Nephron (organoid): ENCODE measurements at regions not wholly inside any gene's neighbourhood (a gene's known extent, or its start where the extent isn't known, plus 50 kb on each side); places are given as distances from the start of the nearest gene placed in this dataset.

Source experiments
- H3K27ac Mint-ChIP-seq, 3 experiments: 2 replicates each; pipeline ENCODE4 v1.8.0; 2020; ENCODE audit warnings: mixed read lengths in 3 of 3, mild to moderate bottlenecking in 2 of 3, moderate library complexity in 1 of 3
- H3K27me3 Mint-ChIP-seq: 2 replicates; pipeline ENCODE4 v1.8.0; 2021; ENCODE audit warnings: low read depth, mild to moderate bottlenecking, moderate library complexity, mixed read lengths
- H3K36me3 Mint-ChIP-seq: 2 replicates; pipeline ENCODE4 v1.8.0; 2020; ENCODE audit warnings: low read depth, mixed read lengths
- H3K4me1 Mint-ChIP-seq: 2 replicates; pipeline ENCODE4 v1.8.0; 2020; ENCODE audit warnings: mixed read lengths
- H3K4me3 Mint-ChIP-seq, 3 experiments: 2 replicates each; pipeline ENCODE4 v1.8.0; 2020; ENCODE audit warnings: mild to moderate bottlenecking in 3 of 3, mixed read lengths in 3 of 3, moderate library complexity in 2 of 3
- H3K9me3 Mint-ChIP-seq: 2 replicates; pipeline ENCODE4 v1.8.0; 2020; ENCODE audit warnings: mixed read lengths
- TF ChIP-seq, protein P1 (sequence below), 3 experiments: fragments of 200-600 bp; sonication (generic); IDR thresholded peaks; one replicate each; pipeline ENCODE4 v1.5.0; 2021; ENCODE audit warnings: antibody characterized with exemption in 3 of 3; ENCODE audit not compliant: unreplicated experiment in 3 of 3

DNA sequence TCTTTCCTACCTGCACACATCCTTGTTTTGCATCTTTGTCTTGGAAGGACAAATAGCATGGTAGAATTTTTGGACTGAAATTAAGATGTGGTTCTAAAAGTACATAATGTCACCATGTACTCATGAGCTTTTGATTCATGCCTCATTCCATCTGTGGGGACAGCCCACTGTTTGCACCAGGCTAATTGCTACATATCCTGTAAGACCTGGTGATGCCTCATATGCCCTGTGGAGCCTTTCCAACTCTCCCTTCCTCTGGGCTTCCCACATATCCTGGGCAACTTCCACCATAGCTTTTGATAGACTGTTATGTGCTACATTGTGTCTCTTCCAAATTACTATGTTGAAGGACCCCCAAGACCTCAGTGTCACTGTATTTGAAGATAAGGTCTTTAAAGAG is 213.6 kb upstream of the PREP start:
- no peak overlapping the region for H3K4me3 Mint-ChIP-seq
- TF ChIP-seq, protein P1, sequence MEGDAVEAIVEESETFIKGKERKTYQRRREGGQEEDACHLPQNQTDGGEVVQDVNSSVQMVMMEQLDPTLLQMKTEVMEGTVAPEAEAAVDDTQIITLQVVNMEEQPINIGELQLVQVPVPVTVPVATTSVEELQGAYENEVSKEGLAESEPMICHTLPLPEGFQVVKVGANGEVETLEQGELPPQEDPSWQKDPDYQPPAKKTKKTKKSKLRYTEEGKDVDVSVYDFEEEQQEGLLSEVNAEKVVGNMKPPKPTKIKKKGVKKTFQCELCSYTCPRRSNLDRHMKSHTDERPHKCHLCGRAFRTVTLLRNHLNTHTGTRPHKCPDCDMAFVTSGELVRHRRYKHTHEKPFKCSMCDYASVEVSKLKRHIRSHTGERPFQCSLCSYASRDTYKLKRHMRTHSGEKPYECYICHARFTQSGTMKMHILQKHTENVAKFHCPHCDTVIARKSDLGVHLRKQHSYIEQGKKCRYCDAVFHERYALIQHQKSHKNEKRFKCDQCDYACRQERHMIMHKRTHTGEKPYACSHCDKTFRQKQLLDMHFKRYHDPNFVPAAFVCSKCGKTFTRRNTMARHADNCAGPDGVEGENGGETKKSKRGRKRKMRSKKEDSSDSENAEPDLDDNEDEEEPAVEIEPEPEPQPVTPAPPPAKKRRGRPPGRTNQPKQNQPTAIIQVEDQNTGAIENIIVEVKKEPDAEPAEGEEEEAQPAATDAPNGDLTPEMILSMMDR (IDR thresholded peaks at IDR 0.05; ENCODE audit: unreplicated experiment in 3 of 3) = no peak
- no peak overlapping the region for H3K27ac Mint-ChIP-seq
- peaks cover 4% of the 10 kb centered on the region for H3K36me3 Mint-ChIP-seq
- H3K27me3 Mint-ChIP-seq = peaks cover 7% of the 10 kb centered on the region
- H3K9me3 Mint-ChIP-seq = peaks cover 11% of the 10 kb centered on the region
- no peaks in the 10 kb centered on the region for H3K4me1 Mint-ChIP-seq

DNA sequence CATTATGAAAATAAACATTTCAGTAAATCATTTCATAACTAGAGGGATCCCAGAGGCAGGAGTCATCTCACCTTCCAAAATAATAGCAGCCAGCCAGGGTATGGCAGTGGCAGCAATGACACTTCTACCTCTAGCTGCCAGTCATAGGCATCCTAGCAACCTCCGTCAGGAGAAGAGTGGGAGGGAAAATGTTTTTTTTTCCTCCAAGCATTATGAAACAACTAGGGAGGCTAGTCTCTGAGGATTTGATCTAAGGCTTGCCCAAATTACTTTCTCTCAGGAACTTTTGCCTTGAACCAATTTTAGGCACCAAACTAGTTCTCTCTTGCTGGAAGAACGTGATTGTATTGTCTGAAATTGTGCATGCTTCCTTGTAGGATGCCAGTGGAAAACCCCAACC is 208.7 kb upstream of the PREP start:
- peaks cover 9% of the 10 kb centered on the region for H3K9me3 Mint-ChIP-seq
- no peak overlapping the region for H3K27ac Mint-ChIP-seq
- TF ChIP-seq, protein P1 (IDR thresholded peaks at IDR 0.05; ENCODE audit: unreplicated experiment in 3 of 3) = no peak
- H3K4me1 Mint-ChIP-seq = peaks cover 20% of the 10 kb centered on the region
- peaks cover 4% of the 10 kb centered on the region for H3K36me3 Mint-ChIP-seq
- H3K4me3 Mint-ChIP-seq = no peak overlapping the region
- peaks cover 27% of the 10 kb centered on the region for H3K27me3 Mint-ChIP-seq

DNA sequence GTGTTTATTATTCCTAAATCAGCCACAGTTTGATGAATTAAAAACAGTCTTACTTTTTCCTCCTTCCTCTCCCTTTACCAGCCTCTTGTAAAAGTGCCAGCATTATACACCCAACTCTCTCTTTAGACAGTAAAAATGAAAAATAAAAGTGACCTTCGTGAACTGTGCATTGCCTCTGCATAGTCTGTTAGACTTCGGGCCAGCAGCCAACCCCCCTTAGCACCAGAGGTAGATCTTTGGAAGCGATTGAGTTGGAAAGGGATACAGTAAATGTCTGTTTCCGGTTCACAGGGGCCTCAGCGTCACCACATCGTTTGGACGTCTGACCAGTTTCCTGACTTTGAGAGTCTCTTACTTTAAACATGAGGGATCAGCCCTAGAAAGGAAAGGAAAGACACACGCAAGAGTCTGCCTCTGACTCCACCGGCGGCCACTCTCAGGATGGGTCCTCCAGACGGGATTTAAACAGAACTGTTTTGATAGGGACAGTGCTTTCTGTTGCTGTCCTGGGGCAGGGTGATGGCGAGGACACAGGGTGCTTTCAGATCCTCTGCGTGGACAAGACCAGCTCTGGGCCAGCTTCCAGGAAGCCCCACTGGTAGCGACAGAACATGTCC is 206.6 kb upstream of the PREP start:
- Mint-ChIP-seq H3K27ac (peak overlapping the region; percentile 67 to 93 (median 75)), H3K9me3 (no peaks in the 10 kb centered on the region), H3K36me3 (no peaks in the 10 kb centered on the region), H3K4me1 (peaks cover 37% of the 10 kb centered on the region), H3K27me3 (peaks cover 35% of the 10 kb centered on the region), H3K4me3 (no peak overlapping the region)
- TF ChIP-seq, protein P1 (IDR thresholded peaks at IDR 0.05; ENCODE audit: unreplicated experiment in 3 of 3) = no peak

DNA sequence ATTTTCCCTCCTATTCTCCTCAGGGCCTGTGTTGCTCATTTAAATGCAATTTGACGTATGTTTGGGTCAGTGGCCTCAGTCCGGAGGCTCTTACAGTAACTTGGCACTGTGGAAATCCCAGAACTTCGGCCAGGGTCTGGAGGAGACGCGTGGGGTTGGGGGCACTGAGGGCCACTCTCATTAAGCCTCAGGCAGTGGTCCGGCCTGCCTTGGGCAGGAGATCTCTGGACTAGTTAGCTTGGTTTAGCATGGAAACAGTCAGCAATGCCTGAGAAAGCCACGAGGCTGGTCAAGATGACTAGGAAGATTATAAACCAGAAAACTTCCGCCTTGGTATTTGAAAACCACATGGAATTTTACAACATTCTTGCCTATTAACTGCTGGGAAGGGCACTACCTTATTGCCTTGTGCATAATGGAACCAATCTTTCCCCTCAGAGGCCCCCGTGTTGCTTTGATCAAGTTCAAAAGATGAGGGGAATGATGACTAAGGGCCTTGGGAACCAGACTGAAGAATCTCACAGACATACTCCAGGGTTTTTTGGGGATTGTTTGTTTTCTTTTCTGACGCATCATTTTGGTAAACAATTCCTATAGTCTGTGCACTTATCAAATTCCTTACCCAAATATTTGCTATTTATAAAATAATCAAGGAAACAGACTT is 206.0 kb upstream of the PREP start:
- Mint-ChIP-seq H3K9me3 (no peaks in the 10 kb centered on the region), H3K27me3 (peaks cover 31% of the 10 kb centered on the region), H3K27ac (peak overlapping the region; percentile 75 to 93 (median 84)), H3K36me3 (no peaks in the 10 kb centered on the region), H3K4me3 (no peak overlapping the region), H3K4me1 (peaks cover 44% of the 10 kb centered on the region)
- TF ChIP-seq, protein P1 (IDR thresholded peaks at IDR 0.05; ENCODE audit: unreplicated experiment in 3 of 3) = no peak

DNA sequence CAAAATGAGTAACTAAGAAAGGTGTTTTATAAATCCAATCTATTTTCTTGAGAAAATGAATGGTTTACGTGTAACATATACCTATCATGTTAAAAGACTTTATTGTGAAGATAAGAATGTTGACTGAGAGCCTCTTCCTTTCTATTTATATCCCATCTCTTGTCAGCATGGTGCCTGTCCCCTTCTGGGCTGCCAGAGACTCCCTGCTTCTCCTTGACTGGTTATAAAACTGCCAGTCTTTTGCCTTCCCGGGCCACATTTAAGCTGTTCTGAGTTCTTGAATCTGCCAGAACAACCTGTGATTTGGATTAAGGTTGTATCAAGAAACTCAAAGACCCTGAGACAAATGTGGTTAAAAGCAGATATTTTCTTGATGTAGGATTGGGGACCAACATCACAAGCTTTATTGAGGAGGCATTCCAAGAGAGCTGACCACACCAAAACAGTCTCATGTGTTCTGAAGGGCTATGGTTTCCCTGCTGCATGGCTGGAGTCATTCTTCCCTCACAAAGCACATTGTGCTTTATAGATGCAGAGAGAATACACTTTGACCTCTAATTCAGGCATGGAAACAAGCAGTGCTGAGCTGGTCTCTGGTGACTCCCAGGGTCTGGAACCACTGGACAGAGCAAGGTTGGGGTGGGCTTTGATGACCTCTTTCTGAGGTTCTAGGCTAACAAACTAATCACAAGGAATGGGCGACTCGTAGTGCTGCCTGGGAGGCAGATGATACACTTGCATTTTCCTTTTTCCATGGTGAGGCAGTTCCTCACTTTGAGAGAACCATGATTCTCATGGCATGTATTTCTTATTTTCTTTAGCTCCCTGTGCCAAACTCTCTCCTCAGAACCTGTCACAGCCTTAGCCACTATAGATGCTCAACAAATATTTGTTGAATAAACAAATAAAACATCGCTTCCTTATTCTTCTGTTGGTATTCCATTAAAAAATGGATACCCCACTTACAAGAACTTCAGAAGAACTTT is 205.0 kb upstream of the PREP start:
- Mint-ChIP-seq H3K9me3 (no peaks in the 10 kb centered on the region), H3K4me3 (no peak overlapping the region)

More for the DNA sequence above, 205.0 kb upstream of the PREP start:
- TF ChIP-seq, protein P1 (IDR thresholded peaks at IDR 0.05; ENCODE audit: unreplicated experiment in 3 of 3) = no peak
- H3K27ac Mint-ChIP-seq = peak overlapping the region; percentile 59 to 93 (median 66)
- peaks cover 51% of the 10 kb centered on the region for H3K4me1 Mint-ChIP-seq
- no peaks in the 10 kb centered on the region for H3K36me3 Mint-ChIP-seq
- peaks cover 35% of the 10 kb centered on the region for H3K27me3 Mint-ChIP-seq
